HUDEP-2 (cell line): ENCODE measurements at regions not wholly inside any gene's neighbourhood (a gene's known extent, or its start where the extent isn't known, plus 50 kb on each side); places are given as distances from the start of the nearest gene placed in this dataset.

Experiments used
- DNase-seq, 76 experiments: peaks; one replicate each; lab custom pipeline; 2025; ENCODE audit not compliant: unreplicated experiment in 76 of 76; lab: John Stamatoyannopoulos, UW

DNA sequence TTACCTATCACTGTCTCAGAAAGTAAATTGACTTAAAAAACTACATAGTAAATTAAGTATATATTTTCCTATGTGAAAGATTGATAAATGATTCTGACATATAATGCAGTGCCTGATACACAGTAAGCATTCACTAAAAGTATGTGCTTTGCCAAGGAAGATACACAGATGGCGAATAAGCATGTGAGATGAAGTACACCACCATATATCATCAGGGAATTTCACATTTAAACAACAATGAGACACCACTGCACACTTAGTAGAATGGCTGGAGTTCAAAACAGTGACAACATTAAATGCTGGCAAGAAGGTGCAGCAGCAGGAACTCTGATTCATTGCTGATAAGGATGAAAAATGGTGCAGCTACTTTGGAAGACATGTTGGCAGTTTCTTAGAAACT, 1118.8 kb downstream of the DTWD2 start:
- no peak for DNase-seq

DNA sequence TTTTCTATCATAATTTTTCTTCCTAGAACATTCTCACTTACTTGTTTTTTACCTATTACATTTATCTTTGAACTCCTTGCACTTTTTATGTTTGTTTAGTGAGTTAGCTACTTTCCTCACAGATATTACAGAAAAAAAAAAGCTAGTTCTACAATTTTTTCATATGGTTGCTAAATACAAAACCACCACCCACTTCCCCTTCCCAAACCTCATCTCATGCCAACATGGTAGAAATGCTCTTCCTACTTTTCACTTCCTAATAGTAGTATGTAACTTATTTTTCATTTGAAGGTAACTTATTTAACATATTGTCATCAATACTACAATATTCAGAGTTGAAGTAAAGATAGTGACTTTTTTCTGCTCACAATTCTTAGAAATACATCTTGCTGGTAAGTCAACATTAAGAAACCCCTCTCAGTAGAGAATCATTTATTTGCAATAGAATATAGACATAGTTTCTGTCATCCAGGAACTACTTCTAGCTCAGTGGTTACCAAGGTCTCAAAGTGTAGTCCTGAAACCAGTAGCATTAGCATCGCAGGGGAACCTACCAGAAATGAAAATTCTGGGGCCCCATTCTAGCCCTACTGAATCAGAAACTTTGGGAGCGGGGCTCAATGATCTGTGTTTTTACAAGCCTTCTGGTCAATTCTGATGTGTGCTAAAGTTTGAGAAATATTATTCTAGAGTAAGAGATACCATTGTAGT, 1124.6 kb downstream of the DTWD2 start:
- no peak for DNase-seq

DNA sequence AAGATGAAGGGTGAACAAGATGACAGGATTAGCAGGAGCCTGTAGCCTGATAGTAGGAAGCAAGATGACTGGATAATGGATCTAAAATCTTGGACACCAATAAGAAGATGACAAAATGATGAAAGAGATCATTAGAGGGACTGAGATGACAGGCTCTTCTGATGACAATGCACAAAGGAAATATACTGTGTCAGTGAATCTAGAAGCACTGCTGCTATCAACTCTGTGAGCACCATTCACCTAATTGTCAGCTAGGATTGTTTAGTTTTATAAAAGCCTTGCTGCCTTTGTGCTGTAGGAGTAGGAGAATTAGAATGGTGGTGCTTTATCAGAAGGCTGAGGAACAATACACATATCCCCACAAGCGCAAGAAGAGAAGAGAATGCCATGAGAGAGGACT, 1127.8 kb downstream of the DTWD2 start:
- DNase-seq = no peak

DNA sequence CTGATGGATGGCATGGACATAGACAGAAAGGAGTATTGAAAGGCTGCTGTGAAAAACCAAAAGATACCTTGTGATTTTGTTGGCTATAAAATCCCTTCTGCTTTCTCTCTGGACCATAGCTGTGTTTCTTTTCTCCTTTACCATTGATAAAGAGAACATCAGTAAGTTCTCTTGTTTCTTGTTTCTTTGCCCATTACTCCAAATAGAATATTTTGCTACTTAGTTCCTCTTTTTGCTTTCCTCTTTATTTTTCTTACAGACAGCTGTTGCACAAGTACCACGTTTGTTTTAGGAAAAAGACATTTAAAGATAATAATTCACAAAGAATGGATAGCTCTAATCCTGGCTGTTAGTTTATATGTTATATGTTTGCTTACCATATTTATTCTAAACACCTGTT, 1129.2 kb downstream of the DTWD2 start:
- DNase-seq = no peak

DNA sequence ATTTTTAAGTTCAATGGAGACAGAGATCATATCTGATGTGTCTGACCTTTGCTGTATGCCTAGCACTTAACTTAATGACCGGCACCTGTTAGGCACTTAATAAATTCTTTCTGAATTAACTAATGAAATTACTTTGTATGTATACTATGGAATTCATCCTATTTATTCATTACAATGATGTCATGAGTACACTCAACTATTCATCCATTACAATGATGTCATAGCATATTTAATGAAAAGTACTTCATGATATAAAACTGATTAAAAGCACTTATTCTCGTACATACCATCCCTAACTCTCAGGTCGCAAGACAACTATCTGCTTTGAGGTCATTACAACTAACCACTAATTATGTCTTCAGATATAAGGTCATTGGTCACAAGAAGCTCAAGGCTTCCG, 1131.6 kb downstream of the DTWD2 start:
- no peak for DNase-seq

DNA sequence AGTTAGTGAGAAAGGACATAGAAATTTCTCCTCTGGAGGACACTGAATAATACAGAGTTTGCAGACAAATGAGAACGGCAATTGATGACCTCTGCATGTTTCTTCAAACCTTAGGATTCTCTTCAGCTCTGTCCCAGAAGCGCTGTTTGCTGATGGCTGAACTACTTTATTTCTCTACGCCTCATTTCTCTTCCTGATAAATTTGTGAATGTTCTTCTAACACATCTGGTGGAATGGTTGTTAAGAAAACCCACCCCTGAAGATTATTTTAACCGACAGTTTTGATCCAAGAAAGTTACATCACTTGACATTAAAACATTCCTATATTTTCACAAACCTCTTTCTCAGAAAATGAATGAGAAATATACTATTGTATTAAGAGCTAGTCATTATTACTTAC, 1150.6 kb downstream of the DTWD2 start:
- DNase-seq = no peak

DNA sequence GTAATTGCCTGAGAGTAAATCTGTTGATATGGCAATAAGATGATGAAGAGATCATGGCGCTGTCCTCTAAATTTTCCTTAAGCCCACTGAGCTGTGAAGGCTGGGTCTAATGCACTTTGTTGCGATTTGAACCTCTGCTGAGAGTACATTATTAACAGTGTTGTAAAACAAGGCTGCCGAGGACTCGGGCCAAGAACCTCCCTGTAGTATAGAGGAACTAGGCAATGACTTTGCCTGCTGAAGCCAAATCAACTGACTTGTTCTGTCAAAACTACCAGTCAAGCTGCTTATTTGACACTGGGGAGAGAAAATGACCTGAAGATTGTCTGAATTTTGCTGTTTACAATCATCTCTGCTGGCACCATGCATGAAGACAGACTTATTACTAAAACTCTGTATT, 1154.7 kb downstream of the DTWD2 start:
- DNase-seq = no peak

DNA sequence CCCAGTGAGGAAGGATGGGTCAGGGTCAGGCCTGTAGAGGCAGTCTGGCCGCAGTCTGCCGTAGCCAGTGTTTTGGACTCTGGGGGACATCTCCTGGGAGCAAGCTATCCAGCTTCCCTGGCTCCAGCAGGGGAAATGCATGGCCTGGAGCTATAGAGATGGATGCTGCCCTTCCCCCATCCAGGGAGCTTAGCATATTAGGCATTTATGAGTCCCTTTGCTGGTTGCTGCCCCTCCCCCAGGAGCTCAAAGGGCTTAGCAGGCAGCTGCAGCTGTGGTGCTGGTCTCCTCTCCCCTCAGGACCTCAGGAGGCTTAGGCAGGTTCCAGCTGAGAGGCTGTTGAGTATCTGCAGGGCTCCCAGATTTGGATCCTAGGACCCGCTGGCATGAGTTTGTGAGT, 1158.7 kb downstream of the DTWD2 start:
- no peak for DNase-seq

DNA sequence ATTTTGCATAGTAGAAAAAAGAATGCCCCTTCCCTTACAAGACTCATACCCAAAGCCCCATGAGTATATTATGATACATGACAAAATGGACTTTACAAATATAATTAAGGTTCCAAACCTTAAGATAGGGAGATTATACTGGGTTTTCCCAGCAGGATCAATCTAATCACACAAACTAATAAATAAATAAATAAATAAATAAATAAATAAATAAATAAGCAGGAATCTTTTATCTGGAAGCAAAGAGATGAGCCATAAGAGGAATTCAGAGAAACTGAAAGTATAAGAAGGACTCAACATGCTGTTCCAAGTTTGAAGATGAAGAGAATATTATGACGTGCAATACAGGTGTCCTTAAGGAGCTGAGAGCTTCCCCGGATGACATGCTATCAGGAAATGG, 1174.5 kb downstream of the DTWD2 start:
- DNase-seq = no peak

DNA sequence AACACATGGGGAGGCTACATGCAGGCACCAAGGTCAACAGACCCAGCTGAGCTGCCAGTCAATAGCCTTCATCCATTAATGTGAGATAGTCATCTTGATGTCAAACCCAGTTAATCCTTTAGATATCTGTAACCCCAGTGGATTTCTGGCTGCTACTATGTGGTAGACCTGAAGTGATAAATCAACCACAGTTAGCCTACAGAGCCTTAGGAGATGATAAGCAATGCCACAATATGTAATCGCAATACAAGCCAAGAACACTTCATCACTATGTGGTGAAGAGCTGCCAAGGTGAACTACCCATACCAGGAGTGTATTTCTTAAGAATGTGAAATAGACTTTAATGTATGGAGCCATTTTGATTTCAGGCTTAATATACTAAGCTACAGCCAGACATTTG, 1175.5 kb downstream of the DTWD2 start:
- DNase-seq = peak in 4 of 76 experiments; percentile 2 to 27 (median 12)

DNA sequence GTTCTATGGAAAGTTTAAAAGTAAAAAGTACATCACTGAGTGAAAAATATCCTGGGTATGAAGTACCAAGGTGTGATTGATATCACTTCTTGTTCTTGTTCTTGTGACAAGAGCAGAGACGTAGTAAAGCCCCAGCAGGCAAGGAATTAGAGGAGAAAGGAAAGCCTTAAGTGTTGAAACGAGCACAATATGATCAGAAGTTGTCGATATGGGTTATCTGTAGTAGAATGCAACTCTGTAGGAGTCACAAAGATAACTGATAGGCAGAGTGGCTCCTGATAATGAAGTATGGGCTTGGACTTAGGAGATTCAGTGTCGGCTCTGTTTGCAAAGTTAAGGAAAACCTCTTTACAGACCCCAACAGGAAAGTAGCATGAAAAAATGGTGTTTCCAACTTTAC, 1179.1 kb downstream of the DTWD2 start:
- DNase-seq = peak in 6 of 76 experiments; percentile 1 to 55 (median 25)

DNA sequence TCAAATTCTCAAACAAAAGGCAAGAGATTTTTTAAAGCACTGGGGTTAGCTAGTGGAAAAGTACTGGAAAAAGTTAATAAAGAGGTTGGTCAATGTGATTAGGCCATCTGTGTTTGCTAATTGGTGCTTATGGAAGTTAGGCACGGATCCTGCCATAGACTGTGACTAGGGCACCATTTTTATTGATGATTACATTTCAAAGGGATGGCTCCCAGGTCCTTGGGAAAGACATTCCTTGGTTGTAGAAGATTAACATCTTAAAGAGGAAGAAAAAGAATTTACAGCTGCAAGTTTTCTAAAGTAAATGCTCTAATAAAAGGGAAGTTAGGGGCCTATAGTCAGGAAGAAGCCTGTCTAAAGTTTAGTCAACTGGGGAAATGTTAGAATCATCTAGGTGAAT, 1183.3 kb downstream of the DTWD2 start:
- no peak for DNase-seq

DNA sequence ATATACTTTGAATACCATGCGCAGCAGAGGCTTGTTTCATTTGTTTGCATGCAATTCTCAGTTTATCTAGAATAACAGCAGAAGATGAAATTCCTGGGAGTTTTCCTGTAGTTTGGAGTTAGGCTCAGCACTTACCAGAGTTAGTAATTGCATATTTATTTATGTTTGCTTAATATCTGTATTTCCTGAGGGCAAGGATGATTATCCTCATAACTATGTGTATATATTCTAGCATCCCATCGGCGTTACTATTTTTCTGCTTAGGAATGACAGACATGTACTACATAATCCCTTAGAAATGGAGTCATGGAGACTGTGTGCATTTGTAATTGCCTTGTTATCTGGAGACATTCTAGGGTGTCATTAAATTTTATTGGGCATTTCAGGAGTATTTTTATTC, 1184.8 kb downstream of the DTWD2 start:
- no peak for DNase-seq

DNA sequence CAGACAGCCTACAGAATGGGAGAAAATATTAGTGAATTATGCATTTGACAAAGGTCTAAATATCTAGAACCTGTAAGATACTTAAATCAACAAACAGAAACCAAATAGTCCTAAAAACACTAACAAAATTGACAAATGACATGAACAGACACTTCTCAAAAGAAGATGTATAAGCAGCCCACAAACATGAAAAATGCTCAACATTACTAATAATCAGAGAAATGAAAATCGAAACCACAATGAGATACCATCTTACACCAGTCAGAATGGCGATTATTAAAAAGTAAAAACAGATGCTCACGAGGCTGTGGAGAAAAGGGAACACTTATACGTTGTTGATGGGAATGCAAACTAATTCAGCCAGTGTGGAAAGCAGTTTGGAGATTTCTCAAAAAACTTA, 1186.8 kb downstream of the DTWD2 start:
- no peak for DNase-seq

DNA sequence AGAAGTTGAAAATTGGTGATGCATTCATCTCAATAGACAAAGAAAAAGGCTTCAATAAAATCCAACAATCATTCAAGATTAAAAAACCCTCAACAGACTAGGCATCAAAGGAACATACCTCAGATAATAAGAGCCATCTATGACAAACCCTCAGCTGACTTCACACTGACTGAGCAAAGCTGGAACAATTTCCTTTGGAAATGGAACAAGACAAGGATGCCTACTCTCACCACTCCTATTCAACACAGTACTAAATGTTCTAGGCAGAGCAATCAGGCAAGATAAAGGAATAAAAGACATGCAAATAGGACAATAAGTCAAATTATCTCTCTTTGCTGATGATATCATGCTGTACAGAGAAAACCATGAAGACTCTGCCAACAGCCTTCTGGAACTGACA, 1188.1 kb downstream of the DTWD2 start:
- peak in 8 of 76 experiments; percentile 5 to 85 (median 26) for DNase-seq

DNA sequence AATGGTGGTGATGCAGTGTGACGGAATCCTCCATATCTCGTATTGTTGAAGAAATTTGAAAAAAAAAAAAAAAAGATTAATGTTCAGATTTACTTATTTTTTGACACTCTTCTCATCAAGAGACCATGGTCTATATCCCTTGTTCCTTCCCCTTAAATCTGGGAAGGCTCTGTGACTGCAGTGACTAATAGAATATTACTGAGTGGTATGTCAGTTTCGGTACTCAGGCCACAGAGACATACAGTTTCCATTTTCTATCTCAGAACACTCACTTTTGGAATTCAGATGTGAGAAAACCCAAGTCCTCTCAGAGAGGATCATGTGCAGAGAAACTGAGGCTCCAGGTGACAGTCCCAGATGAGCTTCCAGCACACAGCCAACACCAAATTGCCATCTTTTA, 1193.5 kb downstream of the DTWD2 start:
- no peak for DNase-seq

DNA sequence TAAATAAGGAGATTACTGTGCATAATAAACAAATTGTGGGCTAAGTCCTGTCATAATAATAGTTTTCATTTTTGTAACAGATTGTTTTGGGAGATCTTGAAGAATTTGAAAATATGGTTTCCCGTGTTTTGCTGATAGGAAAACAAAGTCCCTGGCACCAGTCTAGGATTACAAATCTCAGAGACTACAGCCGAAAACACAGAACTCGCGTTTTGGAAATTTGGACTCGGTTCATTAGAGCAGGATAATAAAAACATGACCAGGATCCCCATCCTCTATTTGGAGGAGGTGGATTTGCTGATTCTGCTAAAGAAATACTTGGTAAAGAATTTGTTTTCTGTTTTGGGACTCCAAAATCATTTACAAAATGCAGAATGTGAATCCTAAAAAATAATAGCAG, 1194.4 kb downstream of the DTWD2 start:
- DNase-seq = no peak

DNA sequence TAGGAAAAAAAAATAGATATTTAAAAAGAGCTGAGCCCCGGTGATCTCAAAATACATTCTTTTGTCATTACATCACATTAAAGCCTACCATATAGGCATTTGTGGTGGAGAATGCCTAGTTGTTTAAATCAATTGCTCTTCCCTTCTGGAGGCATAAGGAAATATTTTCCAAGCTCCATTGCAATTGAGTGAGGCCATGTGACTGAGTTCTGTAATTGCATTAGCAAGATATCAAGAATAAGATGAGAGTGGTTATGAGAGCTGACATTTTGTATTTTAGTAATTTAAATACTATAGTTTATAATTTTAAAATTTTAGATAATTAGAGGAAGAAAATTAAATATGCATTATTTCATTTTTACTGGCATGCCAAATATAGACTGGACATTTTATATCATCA, 1195.9 kb downstream of the DTWD2 start:
- no peak for DNase-seq

DNA sequence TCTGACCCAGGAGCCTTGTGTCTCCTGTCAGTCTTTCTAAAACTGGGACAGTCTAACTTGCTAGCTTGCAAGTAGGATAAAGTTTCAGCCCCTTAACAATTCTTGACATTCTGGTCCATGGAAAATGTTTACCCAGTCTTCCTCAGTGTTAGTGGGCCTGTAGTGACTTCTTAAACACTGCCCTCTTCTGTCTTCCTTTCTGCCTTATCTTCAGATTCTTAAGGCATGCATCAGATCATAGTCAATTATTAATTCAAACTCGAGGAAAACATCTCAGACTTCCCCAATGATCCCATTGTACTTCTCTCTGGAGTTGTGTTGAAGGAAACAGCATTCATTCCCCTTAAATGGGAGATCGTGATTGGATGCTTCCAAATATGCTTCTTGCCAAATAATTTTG, 1199.8 kb downstream of the DTWD2 start:
- no peak for DNase-seq

DNA sequence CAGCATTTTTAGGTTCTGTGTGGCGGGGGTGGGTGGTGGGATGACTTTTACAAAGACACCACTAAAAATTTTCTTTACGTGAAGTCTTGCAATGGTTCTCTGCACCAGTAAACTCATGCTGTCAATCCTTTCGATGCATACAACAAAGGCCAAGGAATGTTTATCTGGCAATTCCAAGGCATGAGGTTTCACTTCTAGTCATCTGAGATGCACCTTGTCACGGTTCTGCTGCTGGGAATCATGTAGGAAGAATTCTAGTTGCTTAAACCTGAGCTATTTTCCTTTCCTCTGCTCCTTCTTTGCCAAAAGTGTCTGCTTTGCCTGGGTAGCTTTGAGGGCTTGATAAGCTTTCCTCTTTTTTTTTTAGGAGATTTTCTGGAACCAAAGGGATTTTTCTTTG, 1204.5 kb upstream of the SEMA6A start:
- no peak for DNase-seq

DNA sequence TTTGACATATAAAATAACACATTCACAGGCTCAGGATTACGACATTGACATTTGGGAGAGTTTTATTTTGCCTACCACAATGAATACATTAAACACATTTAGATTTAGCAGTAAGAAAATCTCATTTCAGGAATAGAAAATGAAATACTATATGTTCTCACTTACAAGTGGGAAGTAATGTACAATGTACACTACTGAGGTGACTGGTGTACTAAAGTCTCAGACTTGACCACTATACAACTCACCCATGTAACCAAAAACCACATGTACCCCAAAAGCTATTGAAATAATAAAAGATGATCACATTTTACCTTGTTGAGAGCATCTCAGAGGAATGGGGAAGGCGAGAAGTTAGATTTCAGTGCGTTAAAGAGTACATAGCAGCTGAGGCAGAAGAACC, 1202.4 kb upstream of the SEMA6A start:
- DNase-seq = no peak

DNA sequence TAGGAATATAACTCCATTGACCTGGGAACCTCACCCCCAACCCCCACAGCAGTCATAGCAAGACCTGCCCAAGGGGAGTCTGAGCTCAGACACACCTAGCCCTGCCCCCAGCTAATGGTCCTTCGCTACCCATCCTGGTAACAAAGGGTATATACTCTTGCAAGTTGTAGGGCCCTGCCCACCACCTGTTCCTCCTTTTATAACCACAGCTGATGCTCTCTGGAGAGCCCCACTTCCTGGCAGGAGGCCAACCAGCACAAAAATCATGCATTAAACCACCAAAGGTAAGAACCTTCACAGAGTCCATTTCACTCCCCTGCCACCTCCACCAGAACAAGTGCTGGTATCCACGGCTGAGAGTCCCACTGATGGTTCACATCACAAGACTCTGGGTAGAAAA, 1195.3 kb upstream of the SEMA6A start:
- DNase-seq = no peak

DNA sequence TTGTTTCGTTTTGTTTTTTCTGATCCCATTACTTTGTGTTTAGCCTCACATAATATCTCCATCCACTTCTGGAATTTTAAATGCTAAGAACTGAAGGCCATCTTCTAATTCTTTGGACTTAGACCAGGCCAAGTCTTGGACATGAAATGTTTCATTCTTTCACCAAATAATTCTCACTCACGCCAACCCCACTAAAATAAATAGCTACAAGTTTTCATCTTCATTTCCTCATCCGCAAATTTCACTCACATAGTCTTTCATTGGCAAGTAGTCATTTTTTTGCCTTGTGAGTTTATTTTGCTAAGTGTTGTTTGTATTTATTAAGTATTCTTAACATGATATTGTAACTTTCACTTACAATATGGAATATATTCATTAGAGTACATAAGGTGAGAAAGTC, 1188.6 kb upstream of the SEMA6A start:
- DNase-seq = no peak
